Lung (tissue), 9 donors: ENCODE measurements at regions not wholly inside any gene's neighbourhood (a gene's known extent, or its start where the extent isn't known, plus 50 kb on each side); places are given as distances from the start of the nearest gene placed in this dataset.
"Not testable (repeated sequence)": the region's sequence is repeated elsewhere in the genome, so short reads cannot be mapped to it uniquely, and the experiment has no call there.

Source experiments
- ATAC-seq: fragments of 200-7000 bp; cut with Tn5 transposase; one replicate; pipeline ENCODE4 v1.9.1; 2020; ENCODE audit warnings: moderate number of reproducible peaks; ENCODE audit not compliant: insufficient read depth, low FRiP score
- DNase-seq, 3 donors: peaks; one replicate each; pipeline ENCODE4 v3.0.0-alpha.2; 2013 to 2017
- H3K27ac ChIP-seq, 2 donors: one replicate each; pipeline ENCODE4 v1.5.1; 2013; ENCODE audit warnings: mild to moderate bottlenecking in 2 of 2, moderate library complexity in 2 of 2, control low read depth in 1 of 2, inconsistent platforms in 1 of 2, low read depth in 1 of 2, low read length in 1 of 2
- H3K27me3 ChIP-seq, 3 donors: one replicate each; pipeline ENCODE4 v1.5.1; 2013; ENCODE audit warnings: low read length in 2 of 3; ENCODE audit not compliant: control insufficient read depth in 3 of 3, insufficient read depth in 3 of 3
- H3K36me3 ChIP-seq, 4 donors: one replicate each; pipeline ENCODE4 v1.5.1; 2013; ENCODE audit warnings: low read length in 4 of 4, mild to moderate bottlenecking in 1 of 4, moderate library complexity in 1 of 4; ENCODE audit not compliant: control insufficient read depth in 4 of 4, insufficient read depth in 4 of 4
- H3K4me1 ChIP-seq, 5 donors: one replicate each; pipeline ENCODE4 v1.5.1; 2013; ENCODE audit warnings: low read length in 5 of 5, mild to moderate bottlenecking in 2 of 5, moderate library complexity in 1 of 5; ENCODE audit not compliant: control insufficient read depth in 5 of 5, insufficient read depth in 5 of 5
- H3K4me3 ChIP-seq: one replicate; pipeline ENCODE4 v1.5.1; 2013; ENCODE audit warnings: mild to moderate bottlenecking, control low read depth, moderate library complexity
- H3K9ac ChIP-seq, 2 donors: one replicate each; pipeline ENCODE4 v1.5.1; 2013; ENCODE audit warnings: low read length in 2 of 2, control low read depth in 1 of 2; ENCODE audit not compliant: insufficient read depth in 1 of 2
- H3K9me3 ChIP-seq, 4 donors: one replicate each; pipeline ENCODE4 v1.5.1; 2013; ENCODE audit warnings: low read length in 3 of 4, mild to moderate bottlenecking in 1 of 4, moderate library complexity in 1 of 4; ENCODE audit not compliant: control insufficient read depth in 4 of 4, insufficient read depth in 3 of 4
- WGBS, 2 donors: extraction: QIAGEN DNeasy Blood & Tissue Kit; methylation state at CpG; one replicate each; pipeline ENCODE4 v1.1.7; 2013; 5-methylcytosine and 5-hydroxymethylcytosine counted together
- donor health status: Bipolar disorder and iron deficiency.
- donor health status: healthy.
- donor health status: DM: yes; HTN: yes; CAD: no.

GRCh38 chr22:11030571-11031410 is 4497.2 kb upstream of the OR11H1 start:
- 69 to 77% methylated on average over 12 of the region's 12 CpGs for whole genome bisulfite sequencing, 2 donors
- DNase-seq, ATAC-seq, H3K9ac ChIP-seq, H3K27me3 ChIP-seq, H3K36me3 ChIP-seq, H3K4me1 ChIP-seq, H3K4me3 ChIP-seq, H3K27ac ChIP-seq: not testable (repeated sequence)
- peaks cover 6 to 45% (median 18%) of the 10 kb centered on the region in 4 donors for H3K9me3 ChIP-seq

GRCh38 chr22:11032115-11032514 is 4495.9 kb upstream of the OR11H1 start:
- not testable (repeated sequence) for H3K9ac ChIP-seq, DNase-seq, H3K4me3 ChIP-seq, ATAC-seq, H3K27me3 ChIP-seq, H3K27ac ChIP-seq, H3K4me1 ChIP-seq, H3K36me3 ChIP-seq
- H3K9me3 ChIP-seq = peaks cover 6 to 51% (median 20%) of the 10 kb centered on the region in 4 donors
- WGBS, 2 donors = 73 to 78% methylated on average over 13 of the region's 13 CpGs

DNA sequence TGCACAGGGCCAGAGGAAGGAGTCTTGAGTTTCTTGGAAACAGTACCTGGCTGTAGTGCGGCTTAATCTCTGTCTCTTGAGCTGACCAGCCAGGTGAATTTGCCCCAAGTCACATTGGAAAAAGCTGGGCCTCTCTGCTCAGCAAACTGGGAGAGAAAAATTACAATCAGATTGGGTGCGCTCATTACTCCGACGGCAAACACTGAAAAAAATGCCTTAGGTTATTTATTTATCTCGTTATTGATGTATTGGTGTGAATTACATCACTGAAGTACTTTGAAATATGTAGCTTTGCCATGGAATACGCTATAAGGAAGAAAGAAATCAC is 4493.4 kb upstream of the OR11H1 start:
- ATAC-seq, H3K4me3 ChIP-seq, H3K9ac ChIP-seq, H3K27me3 ChIP-seq, DNase-seq, H3K4me1 ChIP-seq, H3K36me3 ChIP-seq, H3K27ac ChIP-seq: not testable (repeated sequence)
- 51 to 63% methylated on average over 6 of the region's 6 CpGs for WGBS, 2 donors
- peaks cover 3 to 48% (median 21%) of the 10 kb centered on the region in 4 donors for H3K9me3 ChIP-seq

- H3K27me3 ChIP-seq, ATAC-seq, H3K9ac ChIP-seq, H3K36me3 ChIP-seq, H3K4me1 ChIP-seq, H3K27ac ChIP-seq, DNase-seq, H3K4me3 ChIP-seq: not testable (repeated sequence)
- 66 to 75% methylated on average over 13 of the region's 13 CpGs for WGBS, 2 donors
- peaks cover 3 to 44% (median 19%) of the 10 kb centered on the region in 4 donors for H3K9me3 ChIP-seq
Observed at GRCh38 chr22:11035031-11035873, 4492.7 kb upstream of the OR11H1 start.

DNA sequence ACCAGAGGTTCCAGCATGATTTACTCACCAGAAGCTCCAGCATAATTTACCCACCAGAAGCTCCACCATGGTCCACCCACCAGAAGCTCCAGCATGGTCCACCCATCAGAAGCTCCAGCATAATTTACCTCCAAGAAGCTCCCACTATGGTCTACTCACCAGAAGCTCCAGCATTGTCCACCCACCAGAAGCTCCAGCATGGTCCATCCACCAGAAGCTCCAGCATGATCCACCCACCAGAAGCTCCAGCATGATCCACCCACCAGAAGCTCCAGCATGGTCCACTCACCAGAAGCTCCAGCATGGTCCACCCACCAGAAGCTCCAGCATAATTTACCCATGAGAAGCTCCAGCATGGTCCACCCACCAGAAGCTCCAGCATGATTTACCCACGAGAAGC is 4490.7 kb upstream of the OR11H1 start:
- not testable (repeated sequence) for H3K9ac ChIP-seq, DNase-seq, H3K27me3 ChIP-seq, H3K36me3 ChIP-seq, H3K4me3 ChIP-seq, H3K27ac ChIP-seq, H3K4me1 ChIP-seq, ATAC-seq
- H3K9me3 ChIP-seq = peaks cover 5 to 49% (median 16%) of the 10 kb centered on the region in 4 donors
- 67 to 81% methylated on average over 1 of the region's 1 CpG for WGBS, 2 donors

DNA sequence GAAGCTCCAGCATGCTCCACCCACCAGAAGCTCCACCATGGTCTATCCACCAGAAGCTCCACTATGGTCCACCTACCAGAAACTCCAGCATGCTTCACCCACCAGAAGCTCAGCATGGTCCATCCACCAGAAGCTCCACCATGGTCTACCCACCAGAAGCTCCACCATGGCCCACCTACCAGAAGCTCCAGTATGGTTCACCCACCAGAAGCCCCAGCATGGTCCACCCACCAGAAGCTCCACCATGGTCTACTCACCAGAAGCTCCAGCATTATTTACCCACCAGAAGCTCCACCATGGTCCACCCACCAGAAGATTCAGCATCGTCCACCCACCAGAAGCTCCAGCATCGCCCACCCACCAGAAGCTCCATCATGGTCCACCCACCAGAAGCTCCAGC is 4490.2 kb upstream of the OR11H1 start:
- not testable (repeated sequence) for H3K36me3 ChIP-seq, DNase-seq, H3K4me3 ChIP-seq, H3K9ac ChIP-seq, H3K27me3 ChIP-seq, H3K27ac ChIP-seq, H3K4me1 ChIP-seq, ATAC-seq
- 59 to 61% methylated on average over 2 of the region's 2 CpGs for WGBS, 2 donors
- peaks cover 5 to 49% (median 17%) of the 10 kb centered on the region in 4 donors for H3K9me3 ChIP-seq

DNA sequence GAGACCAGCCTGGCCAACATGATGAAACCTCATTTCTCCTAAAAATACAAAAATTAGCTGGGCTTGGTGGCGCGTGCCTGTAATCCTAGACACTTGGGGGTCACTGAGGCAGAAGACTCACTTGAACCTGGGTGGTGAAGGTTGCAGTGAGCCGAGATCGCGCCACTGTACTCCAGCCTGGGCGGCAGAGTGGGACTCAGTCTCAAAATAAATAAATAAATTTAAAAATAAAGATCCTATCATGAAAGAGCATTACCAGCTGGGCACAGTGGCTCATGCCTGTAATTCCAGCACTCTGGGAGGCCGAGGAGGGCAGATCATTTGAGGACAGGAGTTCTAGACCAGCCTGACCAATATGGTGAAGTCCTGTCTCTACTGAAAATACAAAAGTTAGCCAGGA is 4489.2 kb upstream of the OR11H1 start:
- not testable (repeated sequence) for H3K4me3 ChIP-seq, H3K27ac ChIP-seq, H3K4me1 ChIP-seq, H3K9ac ChIP-seq, H3K36me3 ChIP-seq, H3K27me3 ChIP-seq, ATAC-seq, DNase-seq
- H3K9me3 ChIP-seq = peaks cover 8 to 54% (median 18%) of the 10 kb centered on the region in 4 donors
- 60 to 70% methylated on average over 7 of the region's 7 CpGs for WGBS, 2 donors

DNA sequence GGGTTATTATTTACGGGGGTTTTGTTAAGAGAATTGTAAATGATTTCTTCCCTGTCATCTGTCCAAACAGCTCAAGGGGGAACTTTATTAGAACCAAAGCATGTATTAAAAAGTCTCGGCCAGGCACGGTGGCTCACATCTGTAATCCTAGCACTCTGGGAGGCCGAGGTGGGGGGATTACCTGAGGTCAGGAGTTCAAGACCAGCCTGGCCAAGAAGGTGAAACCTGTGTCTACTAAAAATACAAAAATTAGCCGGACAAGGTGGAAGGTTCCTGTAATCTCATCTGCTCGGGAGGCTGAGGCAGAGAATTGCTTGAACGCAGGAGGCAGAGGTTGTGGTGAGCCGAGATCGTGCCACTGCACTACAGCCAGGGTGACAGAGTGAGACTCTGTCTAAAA is 4486.6 kb upstream of the OR11H1 start:
- peaks cover 8 to 37% (median 13%) of the 10 kb centered on the region in 4 donors for H3K9me3 ChIP-seq
- H3K4me3 ChIP-seq, H3K27ac ChIP-seq, ATAC-seq, H3K4me1 ChIP-seq, H3K36me3 ChIP-seq, H3K9ac ChIP-seq, DNase-seq, H3K27me3 ChIP-seq: not testable (repeated sequence)
- WGBS, 2 donors = 63 to 71% methylated on average over 9 of the region's 9 CpGs
